ENCODE measurements at regions not wholly inside any gene's neighbourhood (a gene's known extent, or its start where the extent isn't known, plus 50 kb on each side); places are given as distances from the start of the nearest gene placed in this dataset.

DNA sequence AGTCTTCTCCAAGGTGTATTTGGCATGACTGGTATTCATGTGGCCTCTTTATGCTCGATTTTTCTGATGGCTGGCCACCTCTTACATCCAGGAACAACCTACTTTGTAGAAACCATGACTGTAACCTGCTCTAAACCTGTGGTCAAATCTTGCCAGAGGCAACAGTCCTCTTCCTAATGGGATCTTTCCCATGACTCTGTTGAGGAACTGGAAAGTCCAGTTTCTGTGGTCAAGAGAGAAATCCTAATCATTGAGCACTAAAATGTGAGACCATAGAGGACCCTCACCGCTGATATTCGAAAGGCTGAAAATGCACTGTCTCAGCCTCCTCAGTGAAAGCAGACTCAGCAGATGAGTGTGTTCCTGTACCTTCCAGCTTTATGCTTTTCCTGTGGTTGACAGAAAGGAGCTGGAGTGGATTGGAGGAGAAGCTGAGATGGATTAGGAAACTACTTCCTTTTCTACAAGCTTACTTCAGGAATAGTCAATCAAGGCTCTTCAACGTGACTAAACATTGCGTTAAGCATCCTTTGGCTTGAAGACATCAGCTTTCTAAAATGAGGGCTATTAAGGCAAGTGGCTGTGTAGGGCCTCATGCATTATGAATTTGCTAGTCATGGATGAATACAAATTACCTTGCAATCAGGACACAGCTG, 69.7 kb upstream of the DAPK1 start:
- no peak for DNase-seq

DNA sequence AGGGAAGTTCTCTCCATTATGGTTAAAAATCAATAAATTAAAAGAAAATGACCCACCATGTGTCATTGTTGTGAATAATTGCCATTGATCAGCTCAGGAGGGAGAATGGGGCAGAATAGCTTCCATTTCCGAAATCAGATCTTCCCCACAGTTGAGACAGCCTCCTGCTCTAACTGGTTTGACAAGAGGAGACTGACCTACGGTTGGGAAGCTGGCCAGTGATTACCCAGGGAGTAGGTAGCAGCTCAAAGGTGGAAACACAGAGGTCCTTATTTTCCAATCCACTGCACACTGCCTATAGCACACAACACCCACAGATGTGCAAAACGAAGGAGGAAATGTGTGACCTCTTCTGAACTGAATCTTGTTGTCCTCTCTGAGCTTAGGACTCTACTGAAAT, 69.0 kb upstream of the DAPK1 start:
- no peak for DNase-seq

DNA sequence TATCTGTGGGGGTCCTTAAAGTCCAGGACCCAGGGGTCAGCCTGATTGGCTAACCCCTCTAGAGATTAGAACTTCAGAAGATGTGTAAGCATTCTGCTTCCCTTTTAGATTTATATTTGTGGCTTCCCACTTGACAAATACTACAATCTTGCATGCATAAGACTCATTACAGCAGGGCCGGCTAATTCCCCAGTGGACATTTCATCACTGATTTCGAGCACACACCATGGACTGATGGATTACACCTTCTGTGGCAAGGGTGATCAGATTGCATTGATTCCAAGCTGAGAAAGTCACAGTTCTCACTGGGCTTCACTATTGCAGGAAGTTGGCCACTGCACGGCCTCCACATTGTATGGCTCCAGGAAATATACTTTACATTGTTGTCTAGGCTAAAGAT, 65.8 kb upstream of the DAPK1 start:
- DNase-seq: no peak

DNA sequence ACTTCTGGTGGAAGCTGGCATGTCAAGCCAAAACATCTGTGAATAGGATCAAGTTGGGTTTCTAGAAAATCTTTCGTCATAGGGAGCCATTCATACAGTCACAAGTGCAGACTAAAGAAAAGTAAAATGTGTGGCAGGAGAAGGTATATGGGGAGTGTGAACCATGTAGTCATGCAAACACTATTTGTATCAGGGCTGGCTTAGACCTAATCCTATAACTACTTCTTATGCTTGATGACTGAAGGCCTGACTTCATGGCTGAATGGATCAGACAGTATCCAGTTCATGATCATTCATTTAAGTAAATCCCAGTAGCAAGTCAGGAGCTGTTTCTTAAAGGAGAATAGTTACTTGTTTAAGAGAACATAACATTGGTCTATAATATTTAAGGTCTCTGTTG, 63.8 kb upstream of the DAPK1 start:
- DNase-seq: no peak

DNA sequence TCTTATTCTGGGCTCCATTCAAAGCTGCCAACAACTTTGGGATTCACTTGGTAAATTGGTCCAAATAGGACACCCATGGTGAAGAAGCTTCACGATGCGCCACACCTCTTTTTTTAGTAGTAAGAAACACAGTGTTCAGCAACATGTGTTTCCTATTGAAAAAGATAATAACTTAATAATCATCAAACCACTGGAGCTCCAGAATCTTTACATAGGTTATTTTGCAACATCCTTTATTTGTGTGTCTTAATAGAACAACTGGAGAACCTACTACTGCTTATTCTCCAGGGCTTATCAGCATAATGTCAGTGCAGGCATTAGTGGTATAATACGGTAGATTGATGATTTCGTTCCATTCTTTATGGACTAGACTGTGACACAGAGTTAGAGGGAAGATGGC, 63.3 kb upstream of the DAPK1 start:
- no peak for DNase-seq

DNA sequence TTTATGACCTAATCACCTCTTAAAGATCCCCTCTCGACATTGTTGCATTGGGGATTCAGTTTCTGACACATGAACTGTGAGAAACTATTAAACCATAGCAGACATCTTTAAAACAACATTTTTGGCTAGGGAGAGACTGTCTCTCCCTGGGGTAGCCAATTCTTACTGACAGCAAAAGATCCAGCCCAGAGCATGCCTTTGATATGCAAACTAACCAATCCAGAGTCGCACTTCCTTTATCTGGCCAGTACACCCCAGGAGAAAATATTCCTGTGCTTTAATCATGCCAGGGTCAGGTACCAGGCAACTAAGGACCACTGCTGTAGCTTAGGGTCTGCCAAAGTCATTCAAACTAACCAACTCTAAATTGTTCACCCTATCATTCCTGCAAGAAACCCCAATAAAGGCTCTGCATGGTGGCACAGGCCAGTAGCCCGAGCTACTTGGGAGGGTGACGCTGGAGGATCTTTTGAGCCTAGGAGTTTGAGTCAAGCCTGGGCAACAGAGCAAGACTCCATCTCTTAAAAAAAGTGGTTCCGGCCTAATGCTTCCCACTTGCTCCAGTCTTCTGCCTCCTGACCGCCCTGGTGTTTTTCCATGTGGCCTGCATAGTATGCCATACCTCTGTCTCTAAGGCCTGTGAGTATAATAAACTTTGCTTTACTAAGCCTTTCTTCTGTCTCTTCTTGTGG, 62.3 kb upstream of the DAPK1 start:
- DNase-seq: no peak

DNA sequence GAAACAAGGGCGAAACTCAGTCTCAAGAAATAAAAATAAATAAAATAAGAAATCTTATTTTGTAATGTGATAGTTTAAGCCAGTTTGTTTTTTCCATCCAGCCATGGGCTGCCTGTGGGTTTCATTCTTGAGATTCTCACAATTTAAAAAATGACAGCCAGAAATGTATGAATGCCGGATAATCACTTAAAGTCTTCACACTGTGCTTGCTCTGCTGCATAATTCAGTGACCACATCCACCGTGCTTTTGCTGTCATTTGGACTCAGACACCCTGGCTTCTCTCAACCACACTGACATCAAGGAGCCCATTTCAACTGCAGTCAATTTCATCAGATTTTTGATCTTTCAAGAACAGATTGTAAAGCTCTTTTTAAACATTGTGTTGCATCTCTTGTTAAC, 61.0 kb upstream of the DAPK1 start:
- DNase-seq: no peak

DNA sequence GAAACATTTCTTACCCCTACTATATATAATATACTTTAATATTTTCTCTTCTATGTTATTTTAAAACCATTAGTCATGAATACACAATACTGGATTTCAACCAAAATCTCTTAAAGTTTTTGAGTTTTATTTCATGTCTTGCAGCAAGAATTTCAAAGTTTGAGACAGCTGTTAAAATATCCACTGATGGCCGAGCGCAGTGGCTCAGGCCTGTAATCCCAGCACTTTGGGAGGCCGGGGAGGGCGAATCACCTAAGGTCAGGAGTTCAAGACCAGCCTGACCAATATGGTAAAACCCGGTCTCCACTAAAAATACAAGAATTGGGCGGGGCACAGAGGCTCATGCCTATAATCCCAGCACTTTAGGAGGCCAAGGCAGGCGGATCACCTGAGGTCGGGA, 59.7 kb upstream of the DAPK1 start:
- no peak for DNase-seq

DNA sequence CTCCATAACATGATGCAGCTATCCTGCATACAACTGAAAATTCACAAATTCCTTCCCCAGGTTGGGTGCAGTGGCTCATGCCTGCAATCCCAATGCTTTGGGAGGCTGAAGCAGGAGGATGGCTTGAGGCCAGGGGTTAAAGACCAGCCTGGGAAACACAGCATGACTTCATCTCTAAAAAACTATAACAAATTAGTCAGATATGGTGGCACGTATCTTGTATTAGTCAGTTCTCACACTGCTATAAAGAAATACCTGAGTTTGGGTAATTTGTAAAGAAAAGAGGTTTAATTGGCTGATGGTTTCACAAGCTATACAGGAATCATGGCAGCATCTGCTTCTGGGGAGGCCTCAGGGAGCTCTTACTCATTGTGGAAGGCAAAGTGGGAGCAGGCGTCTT, 56.4 kb upstream of the DAPK1 start:
- DNase-seq: no peak

DNA sequence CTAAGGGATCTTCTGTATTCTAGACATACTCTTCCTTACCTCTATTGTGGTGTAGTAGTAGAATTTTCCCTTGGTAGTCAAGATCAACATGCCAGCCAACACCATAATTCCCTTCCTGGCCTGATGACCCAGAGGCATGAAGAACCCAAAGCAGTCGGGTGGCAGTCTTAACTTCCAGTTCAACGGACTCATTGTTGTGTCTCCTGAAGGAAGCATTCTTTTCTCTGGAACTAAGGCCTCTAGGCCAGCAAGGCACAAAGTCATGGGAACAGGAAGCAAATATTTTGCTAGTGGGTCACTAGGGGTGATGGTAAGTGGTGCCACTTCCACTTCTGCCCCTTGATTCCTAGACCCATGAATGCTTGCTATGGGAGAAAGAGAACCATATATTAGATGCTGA, 55.2 kb upstream of the DAPK1 start:
- DNase-seq: no peak

DNA sequence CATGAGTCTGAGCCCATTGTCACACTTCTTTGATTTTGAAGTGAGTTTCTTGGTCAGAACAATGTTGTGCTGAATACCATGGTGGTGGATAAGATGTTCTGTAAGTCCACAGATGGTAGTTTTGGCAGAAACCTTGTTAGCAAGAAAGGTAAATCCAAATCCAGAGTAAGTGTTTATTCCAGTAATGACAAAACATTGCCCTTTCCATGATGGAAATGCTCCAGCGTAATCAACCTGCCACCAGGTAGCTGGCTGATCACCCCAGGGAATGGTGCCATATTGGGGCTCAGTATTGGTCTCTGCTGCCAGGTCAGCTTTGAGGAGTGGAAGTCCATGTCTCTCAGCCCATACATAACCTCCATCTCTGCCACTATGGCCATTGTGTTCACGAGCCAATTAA, 54.7 kb upstream of the DAPK1 start:
- DNase-seq: no peak

DNA sequence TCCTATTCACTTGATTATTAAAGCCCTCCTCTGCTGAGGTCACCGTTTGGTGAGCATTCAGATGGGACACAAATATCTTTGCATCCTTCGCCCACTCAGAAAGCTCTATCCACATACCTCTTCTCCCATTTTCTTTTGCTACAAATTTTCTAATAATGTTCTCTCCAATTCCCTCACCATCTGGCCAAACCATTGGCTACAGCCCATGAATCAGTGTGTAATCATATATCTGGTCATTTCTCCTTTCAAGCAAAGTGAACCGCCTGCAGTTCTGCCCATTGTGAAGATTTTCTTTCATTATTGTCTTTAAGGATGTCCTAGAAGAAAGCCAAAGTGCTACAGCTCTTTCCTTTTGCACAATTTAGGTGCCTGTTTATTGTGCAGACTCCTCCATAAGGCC, 54.2 kb upstream of the DAPK1 start:
- no peak for DNase-seq

DNA sequence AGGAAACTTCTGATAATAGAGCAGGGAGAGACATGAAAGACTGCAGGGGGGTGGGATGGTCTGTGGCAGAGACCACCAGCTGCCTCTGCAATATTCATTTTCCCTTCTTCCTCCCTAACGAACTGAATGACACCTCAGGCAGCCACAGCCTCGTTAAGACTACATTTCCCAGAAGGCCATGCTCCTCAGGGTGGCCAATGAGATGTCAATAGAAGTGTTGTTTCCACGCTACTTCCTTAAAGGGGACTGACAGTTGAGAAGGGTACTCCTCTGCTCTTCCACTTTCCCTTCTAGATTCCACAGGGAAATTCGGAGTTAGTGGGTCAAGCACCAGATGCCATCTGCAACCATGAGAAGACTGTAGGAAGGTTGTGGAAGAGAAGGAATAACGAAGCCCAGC, 52.0 kb upstream of the DAPK1 start:
- no peak for DNase-seq

DNA sequence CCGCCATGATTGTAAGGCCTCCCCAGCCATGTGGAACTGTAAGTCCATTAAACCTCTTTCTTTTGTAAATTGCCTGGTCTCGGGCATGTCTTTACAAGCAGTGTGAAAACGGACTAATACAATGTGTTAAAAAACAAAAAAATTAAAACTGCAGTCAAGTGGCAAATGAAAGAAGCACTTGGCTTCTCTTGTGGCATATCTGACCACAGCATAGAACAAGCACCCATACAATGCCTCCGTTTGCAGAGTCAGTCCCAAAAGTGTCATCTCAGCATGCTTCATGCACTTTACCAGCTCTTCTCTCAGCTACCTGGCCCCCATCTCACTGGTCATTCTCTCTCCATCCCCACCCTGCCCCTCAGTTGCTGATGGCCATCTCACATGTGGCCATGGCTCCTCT, 51.1 kb upstream of the DAPK1 start:
- no peak for DNase-seq

DNA sequence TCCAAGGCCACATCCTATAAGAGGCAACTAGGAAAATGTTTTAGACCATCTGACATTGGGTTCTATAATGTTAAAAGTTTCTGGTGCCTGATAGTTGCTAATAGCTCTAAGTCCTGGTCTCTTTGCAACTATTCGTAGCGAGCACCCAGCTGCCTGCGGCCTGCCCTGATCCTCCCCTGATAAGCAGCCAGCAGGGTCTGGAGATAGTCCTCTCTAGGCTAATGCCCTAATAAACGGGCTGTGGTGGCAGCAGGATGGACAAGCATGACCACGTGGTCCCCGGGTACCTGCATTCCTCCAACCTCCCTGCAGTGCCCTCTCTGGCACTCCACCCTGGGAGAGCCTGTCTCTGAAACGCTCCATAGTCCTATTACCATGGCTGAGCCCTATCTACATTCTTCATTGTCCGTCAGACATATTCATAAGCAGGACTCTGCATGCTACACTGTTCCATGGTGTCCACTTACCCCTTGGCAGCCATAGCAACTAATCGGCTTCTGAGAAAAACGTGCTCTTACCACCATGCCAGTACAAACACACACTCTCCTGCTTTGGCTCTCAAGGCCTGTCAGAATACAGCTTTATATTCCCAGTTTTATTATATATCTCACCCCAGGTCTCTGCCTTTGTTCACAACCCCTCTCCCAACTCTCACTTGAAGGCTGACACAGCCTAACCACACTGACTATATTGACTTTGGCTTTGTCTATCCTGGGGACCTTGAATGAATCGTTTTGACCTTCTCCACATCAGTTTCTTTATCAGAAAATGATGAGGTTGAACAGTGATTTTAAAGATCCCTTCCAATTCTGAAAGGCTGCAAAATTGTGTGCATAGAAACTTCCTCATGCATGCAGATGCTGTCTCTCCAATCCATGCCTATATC, 49.9 kb upstream of the DAPK1 start:
- DNase-seq: no peak
